ENCODE measurements at regions not wholly inside any gene's neighbourhood (a gene's known extent, or its start where the extent isn't known, plus 50 kb on each side); places are given as distances from the start of the nearest gene placed in this dataset.
"Not testable (repeated sequence)": the region's sequence is repeated elsewhere in the genome, so short reads cannot be mapped to it uniquely, and the experiment has no call there.

DNA sequence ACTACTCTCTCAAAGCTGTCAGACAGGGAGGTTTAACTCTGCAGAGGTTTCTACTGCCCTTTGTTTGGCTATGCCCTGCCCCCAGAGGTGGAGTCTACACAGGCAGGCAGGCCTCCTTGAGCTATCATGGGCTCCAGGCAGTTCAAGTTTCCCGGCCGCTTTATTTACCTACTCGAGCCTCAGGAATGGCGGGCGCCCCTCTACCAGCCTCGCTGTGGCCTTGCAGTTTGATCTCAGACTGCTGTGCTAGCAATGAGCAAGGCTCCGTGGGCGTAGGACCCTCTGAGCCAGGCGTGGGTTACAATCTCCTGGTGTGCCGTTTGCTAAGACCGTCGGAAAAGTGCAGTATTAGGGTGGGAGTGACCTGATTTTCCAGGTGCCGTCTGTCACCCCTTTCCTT lies 124.3 kb downstream of the PTCHD1 start:
- DNase-seq (ENCODE audit: low spot score): not testable (repeated sequence)

GRCh38 chrX:23465105-23465791 lies 130.6 kb downstream of the PTCHD1 start:
- DNase-seq (ENCODE audit: low spot score): no peak

DNA sequence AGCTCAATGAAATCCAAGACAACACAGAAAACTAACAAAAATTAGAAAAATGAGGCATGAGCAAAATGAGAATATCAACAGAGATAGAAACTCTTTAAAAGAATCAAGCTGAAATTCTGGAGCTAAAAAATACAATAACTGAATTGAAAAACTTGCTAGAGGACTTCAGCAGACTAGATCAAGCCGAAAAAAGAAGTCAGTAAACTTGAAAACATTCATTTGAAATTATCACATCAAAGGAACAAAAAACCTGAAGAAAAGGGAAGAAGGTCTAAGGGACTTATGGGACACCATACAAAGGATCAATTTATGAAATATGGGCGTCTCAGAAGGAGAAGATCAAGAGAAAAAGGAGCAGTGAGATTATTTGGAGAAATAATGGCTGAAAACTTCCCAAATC lies 131.3 kb downstream of the PTCHD1 start:
- DNase-seq (ENCODE audit: low spot score): no peak

GRCh38 chrX:23478056-23478455 lies 143.4 kb downstream of the PTCHD1 start:
- DNase-seq (ENCODE audit: low spot score): no peak

GRCh38 chrX:23478561-23478960 lies 143.9 kb downstream of the PTCHD1 start:
- no peak for DNase-seq (ENCODE audit: low spot score)

DNA sequence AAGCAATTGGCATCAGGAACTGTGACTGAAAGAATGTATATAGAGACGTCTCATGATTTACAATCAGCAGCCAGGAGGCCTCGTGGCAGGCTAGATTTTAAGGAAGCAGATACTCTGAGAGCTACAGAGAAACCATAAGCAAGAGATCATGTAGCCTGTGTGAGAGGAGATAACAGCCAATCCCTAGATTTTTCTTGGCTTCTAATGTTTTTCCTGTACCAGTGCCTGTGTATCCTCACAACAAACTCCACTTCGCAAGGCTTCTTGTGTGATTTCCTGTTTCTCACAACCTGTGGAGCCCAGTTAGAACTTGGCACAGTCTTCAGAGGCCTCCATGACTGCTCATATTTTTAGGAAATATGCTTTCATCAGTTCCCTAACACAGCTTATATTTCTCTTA lies 147.9 kb downstream of the PTCHD1 start:
- DNase-seq (ENCODE audit: low spot score): no peak

DNA sequence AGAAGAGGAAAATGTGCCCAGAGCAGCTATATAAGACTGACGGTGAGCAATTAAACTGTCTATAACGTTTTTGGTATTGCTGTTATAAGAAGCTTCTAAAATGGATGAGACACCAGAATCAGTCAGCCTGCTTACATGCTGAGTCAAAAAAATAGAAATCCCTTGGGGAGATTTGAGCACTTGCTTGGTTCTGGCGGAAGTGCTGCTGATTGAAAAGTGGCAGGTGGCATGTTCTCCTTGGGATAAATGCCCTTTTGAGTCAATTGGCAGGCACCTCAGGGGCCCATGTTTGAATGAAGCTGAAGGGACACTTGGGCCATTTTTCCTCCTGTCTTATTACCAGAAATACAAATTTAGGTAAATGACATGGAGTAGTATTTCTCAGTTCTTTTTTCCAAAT lies 148.7 kb downstream of the PTCHD1 start:
- DNase-seq (ENCODE audit: low spot score): no peak

- no peak for DNase-seq (ENCODE audit: low spot score)
Measured at GRCh38 chrX:23493941-23494374, 159.3 kb downstream of the PTCHD1 start.

DNA sequence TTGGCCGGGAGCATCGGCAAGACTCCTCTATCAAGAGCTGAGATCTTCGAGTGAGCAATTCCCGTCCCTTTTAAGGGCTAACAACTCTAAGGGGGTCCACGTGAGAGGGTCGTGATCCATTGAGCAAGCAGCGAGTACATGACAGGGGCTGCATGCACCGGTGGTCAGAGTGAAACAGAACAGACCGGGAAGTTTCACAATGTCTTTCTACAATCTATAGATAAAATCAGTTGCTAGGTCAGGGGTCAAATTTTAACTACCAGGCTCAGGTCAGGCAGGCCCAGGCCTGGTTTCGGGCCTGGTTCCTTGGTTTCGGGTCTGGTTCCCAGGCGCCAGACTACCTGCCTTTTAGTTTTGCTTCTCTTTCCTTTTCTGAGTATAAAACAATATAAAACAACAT lies 160.1 kb downstream of the PTCHD1 start:
- DNase-seq (ENCODE audit: low spot score): no peak

DNA sequence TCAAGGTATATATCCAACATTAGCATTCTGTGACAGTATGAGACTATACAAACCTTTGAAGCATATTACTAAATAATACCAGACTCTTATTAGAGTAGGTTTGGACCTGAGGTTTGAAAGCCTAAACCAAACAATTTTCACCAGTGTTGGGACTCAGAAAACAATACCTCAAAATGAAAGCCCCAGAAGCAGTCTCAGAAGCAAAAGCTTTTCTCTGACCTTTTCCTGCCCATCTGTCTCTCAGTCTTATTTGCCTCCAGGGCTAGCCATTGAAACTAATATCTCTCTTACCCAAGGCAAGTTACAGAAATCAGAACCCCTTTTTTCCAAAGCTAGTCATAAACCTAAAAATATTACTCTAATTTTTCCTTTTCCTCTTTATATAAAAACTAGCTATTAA lies 163.3 kb downstream of the PTCHD1 start:
- DNase-seq (ENCODE audit: low spot score): no peak

- no peak for DNase-seq (ENCODE audit: low spot score)
Measured at GRCh38 chrX:23501974-23502373, 165.3 kb upstream of the PRDX4 start.

DNA sequence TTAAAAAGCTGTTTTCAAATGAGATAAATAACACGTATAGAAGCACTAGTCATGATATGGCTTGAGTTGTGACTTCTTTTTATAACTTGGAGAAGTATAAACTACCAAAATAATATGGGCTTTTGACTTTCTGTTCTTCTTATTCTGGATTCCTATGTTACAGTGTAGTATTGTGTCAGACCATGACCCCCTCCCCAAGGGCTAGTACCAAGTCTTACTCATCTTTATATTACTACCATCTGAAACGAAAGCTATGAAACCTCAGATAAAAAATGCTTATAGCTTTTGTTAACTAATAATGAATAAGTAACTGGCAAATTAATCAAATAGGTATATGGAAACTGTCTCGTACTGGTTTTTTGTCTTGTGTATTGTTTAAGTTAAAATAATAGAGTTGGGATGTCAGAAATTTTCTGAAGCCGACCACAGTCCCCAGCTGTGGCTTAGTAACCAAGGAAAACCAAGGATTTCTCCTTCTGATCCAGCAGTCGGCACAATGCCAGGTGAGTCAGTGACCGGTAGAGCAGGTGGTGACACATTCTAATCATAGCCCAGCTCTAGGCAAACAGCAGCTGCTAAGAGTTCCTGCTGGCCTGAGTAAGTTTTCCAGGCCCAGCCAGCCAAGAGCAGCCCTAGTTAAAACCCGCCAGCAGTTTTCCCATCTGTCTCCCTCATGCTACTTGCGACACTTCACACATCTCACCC lies 163.3 kb upstream of the PRDX4 start:
- DNase-seq (ENCODE audit: low spot score): no peak

GRCh38 chrX:23504540-23504884 lies 162.8 kb upstream of the PRDX4 start:
- DNase-seq (ENCODE audit: low spot score): no peak

- no peak for DNase-seq (ENCODE audit: low spot score)
Measured at GRCh38 chrX:23504895-23505294, 162.4 kb upstream of the PRDX4 start.

GRCh38 chrX:23505531-23506303 lies 161.6 kb upstream of the PRDX4 start:
- no peak for DNase-seq (ENCODE audit: low spot score)

- no peak for DNase-seq (ENCODE audit: low spot score)
Measured at GRCh38 chrX:23509256-23509655, 158.0 kb upstream of the PRDX4 start.

- DNase-seq (ENCODE audit: low spot score): no peak
Measured at GRCh38 chrX:23511793-23512192, 155.5 kb upstream of the PRDX4 start.

GRCh38 chrX:23513121-23513520 lies 154.2 kb upstream of the PRDX4 start:
- DNase-seq (ENCODE audit: low spot score): no peak

DNA sequence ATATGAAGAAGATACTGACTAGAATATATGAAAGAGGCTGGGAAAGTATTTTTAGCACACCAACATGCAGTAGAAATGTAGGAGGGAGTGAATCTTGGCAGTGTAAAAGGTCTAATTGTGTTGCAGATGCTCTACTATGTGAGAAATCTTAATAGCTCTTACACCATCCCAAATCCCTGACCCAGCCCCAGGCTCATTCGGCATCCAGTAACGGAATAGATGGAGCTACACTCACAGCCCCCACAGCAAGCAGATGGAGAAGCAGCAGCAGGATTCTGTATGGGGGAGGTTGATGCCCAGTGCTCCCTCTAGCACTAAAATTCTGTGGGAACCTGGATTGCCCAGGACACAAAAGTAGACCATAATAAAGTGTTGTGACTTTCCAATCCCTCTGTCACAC lies 153.2 kb upstream of the PRDX4 start:
- DNase-seq (ENCODE audit: low spot score): no peak

- DNase-seq (ENCODE audit: low spot score): no peak
Measured at GRCh38 chrX:23515028-23515427, 152.3 kb upstream of the PRDX4 start.

GRCh38 chrX:23523026-23523657 lies 144.2 kb upstream of the PRDX4 start:
- not testable (repeated sequence) for DNase-seq (ENCODE audit: low spot score)

GRCh38 chrX:23524467-23524866 lies 142.8 kb upstream of the PRDX4 start:
- DNase-seq (ENCODE audit: low spot score): no peak

GRCh38 chrX:23525531-23525930 lies 141.8 kb upstream of the PRDX4 start:
- DNase-seq (ENCODE audit: low spot score): no peak
